ENCODE measurements at regions not wholly inside any gene's neighbourhood (a gene's known extent, or its start where the extent isn't known, plus 50 kb on each side); places are given as distances from the start of the nearest gene placed in this dataset.
A peak's percentile ranks its signal among the peaks of the same experiment; 100 is the strongest.
"Not testable (repeated sequence)": the region's sequence is repeated elsewhere in the genome, so short reads cannot be mapped to it uniquely, and the experiment has no call there.

- no peak for DNase-seq (ENCODE audit: low spot score)
Observed at GRCh38 chr12:13924286-13924685, 57.1 kb downstream of the GRIN2B start.

- no peak for DNase-seq (ENCODE audit: low spot score)
Observed at GRCh38 chr12:13918897-13919296, 62.5 kb downstream of the GRIN2B start.

GRCh38 chr12:13915096-13915495 lies 66.3 kb downstream of the GRIN2B start:
- no peak for DNase-seq (ENCODE audit: low spot score)

GRCh38 chr12:13913371-13913770 lies 68.0 kb downstream of the GRIN2B start:
- no peak for DNase-seq (ENCODE audit: low spot score)

- no peak for DNase-seq (ENCODE audit: low spot score)
Observed at GRCh38 chr12:13911756-13912554, 69.4 kb downstream of the GRIN2B start.

- no peak for DNase-seq (ENCODE audit: low spot score)
Observed at GRCh38 chr12:13905794-13906193, 75.6 kb downstream of the GRIN2B start.

GRCh38 chr12:13900718-13901117 lies 80.7 kb downstream of the GRIN2B start:
- DNase-seq (ENCODE audit: low spot score) = no peak

- DNase-seq (ENCODE audit: low spot score) = not testable (repeated sequence)
Observed at GRCh38 chr12:13898387-13898786, 83.0 kb downstream of the GRIN2B start.

- no peak for DNase-seq (ENCODE audit: low spot score)
Observed at GRCh38 chr12:13897811-13898210, 83.6 kb downstream of the GRIN2B start.

- no peak for DNase-seq (ENCODE audit: low spot score)
Observed at GRCh38 chr12:13896063-13896626, 85.3 kb downstream of the GRIN2B start.

- DNase-seq (ENCODE audit: low spot score) = no peak
Observed at GRCh38 chr12:13891902-13892301, 89.5 kb downstream of the GRIN2B start.

GRCh38 chr12:13890943-13891342 lies 90.5 kb downstream of the GRIN2B start:
- no peak for DNase-seq (ENCODE audit: low spot score)

- DNase-seq (ENCODE audit: low spot score) = no peak
Observed at GRCh38 chr12:13887779-13888388, 93.5 kb downstream of the GRIN2B start.

- no peak for DNase-seq (ENCODE audit: low spot score)
Observed at GRCh38 chr12:13882176-13882575, 99.2 kb downstream of the GRIN2B start.

- no peak for DNase-seq (ENCODE audit: low spot score)
Observed at GRCh38 chr12:13880613-13881012, 100.8 kb downstream of the GRIN2B start.

GRCh38 chr12:13875744-13876143 lies 105.7 kb downstream of the GRIN2B start:
- DNase-seq (ENCODE audit: low spot score) = no peak

- no peak for DNase-seq (ENCODE audit: low spot score)
Observed at GRCh38 chr12:13870255-13870654, 111.1 kb downstream of the GRIN2B start.

GRCh38 chr12:13864081-13864673 lies 117.2 kb downstream of the GRIN2B start:
- peak; percentile 41 for DNase-seq (ENCODE audit: low spot score)

- no peak for DNase-seq (ENCODE audit: low spot score)
Observed at GRCh38 chr12:13857750-13858149, 123.7 kb downstream of the GRIN2B start.

GRCh38 chr12:13853471-13853870 lies 127.9 kb downstream of the GRIN2B start:
- DNase-seq (ENCODE audit: low spot score) = no peak

GRCh38 chr12:13851828-13852227 lies 129.6 kb downstream of the GRIN2B start:
- DNase-seq (ENCODE audit: low spot score) = no peak

- DNase-seq (ENCODE audit: low spot score) = no peak
Observed at GRCh38 chr12:13849456-13849855, 131.9 kb downstream of the GRIN2B start.

GRCh38 chr12:13843841-13844240 lies 137.6 kb downstream of the GRIN2B start:
- no peak for DNase-seq (ENCODE audit: low spot score)

Data from kidney capillary endothelial cell (primary cell).